Calu3 (cell line): ENCODE measurements at regions not wholly inside any gene's neighbourhood (a gene's known extent, or its start where the extent isn't known, plus 50 kb on each side); places are given as distances from the start of the nearest gene placed in this dataset.

Experiments used
- BruUV-seq: library from RNA; stranded (reverse); fragments of 400-500 nt; replicated peaks from 2 replicates; lab custom pipeline; 2021; lab: Mats Ljungman, UMichigan
- CTCF ChIA-PET: fragments of 300-600 bp; sonication (Branson Sonifier 250); formaldehyde crosslinking; loops from one replicate; lab custom pipeline; 2022; ENCODE audit warnings: antibody characterized with exemption; lab: Charles Lee
- DNase-seq: peaks from one replicate; pipeline ENCODE4 v3.0.0; 2022
- H3K27ac Mint-ChIP-seq: one replicate; pipeline ENCODE4 v1.8.0; 2022; ENCODE audit warnings: mixed read lengths; ENCODE audit not compliant: unreplicated experiment
- H3K27me3 Mint-ChIP-seq: one replicate; pipeline ENCODE4 v1.8.0; 2022; ENCODE audit warnings: mixed read lengths; ENCODE audit not compliant: unreplicated experiment
- H3K36me3 Mint-ChIP-seq: one replicate; pipeline ENCODE4 v1.8.0; 2022; ENCODE audit warnings: mild to moderate bottlenecking, moderate library complexity, mixed read lengths; ENCODE audit not compliant: insufficient read depth, unreplicated experiment
- H3K4me1 Mint-ChIP-seq: one replicate; pipeline ENCODE4 v1.8.0; 2022; ENCODE audit warnings: mild to moderate bottlenecking, low read depth, mixed read lengths; ENCODE audit not compliant: unreplicated experiment
- H3K4me3 Mint-ChIP-seq: one replicate; pipeline ENCODE4 v1.8.0; 2022; ENCODE audit warnings: mild to moderate bottlenecking, low read depth, moderate library complexity, mixed read lengths; ENCODE audit not compliant: unreplicated experiment
- H3K9me3 Mint-ChIP-seq: one replicate; pipeline ENCODE4 v1.8.0; 2022; ENCODE audit warnings: low read depth, mixed read lengths; ENCODE audit not compliant: unreplicated experiment
- CTCF ChIP-seq: fragments of 200-600 bp; IDR thresholded peaks from one replicate; pipeline ENCODE4 v1.8.0; 2022; ENCODE audit warnings: antibody characterized with exemption; ENCODE audit not compliant: unreplicated experiment
- intact Hi-C: fragments of 100-400 bp; cut with micrococcal nuclease; formaldehyde crosslinking; loops from one replicate; pipeline ENCODE4 v1.10.0; 2022; ENCODE audit not compliant: unreplicated experiment

- Mint-ChIP-seq H3K36me3 (no peaks in the 10 kb centered on the region), H3K27ac (no peak overlapping the region), H3K4me1 (no peaks in the 10 kb centered on the region), H3K9me3 (peaks cover 3% of the 10 kb centered on the region), H3K4me3 (no peak overlapping the region), H3K27me3 (peaks cover 71% of the 10 kb centered on the region)
- CTCF ChIA-PET: interaction anchor here (0.5 to 1.6 kb wide), 2 partner anchors 9 to 551 kb away, joined by 3 to 4 read pairs; no protein-coding TSS in a partner anchor
- no peak for DNase-seq
- no TSS peak for BruUV-seq
- intact Hi-C loops: no loop called here
- no peak for TF ChIP-seq CTCF
These were observed 158.9 kb upstream of the ADCY1 start for GRCh38 chr7:45415265-45415664.

- no TSS peak for BruUV-seq
- CTCF ChIA-PET: no interaction called here
- Mint-ChIP-seq H3K9me3 (no peaks in the 10 kb centered on the region), H3K27ac (no peak overlapping the region), H3K4me1 (no peaks in the 10 kb centered on the region), H3K36me3 (no peaks in the 10 kb centered on the region), H3K4me3 (no peak overlapping the region), H3K27me3 (peaks cover 73% of the 10 kb centered on the region)
- DNase-seq: no peak
- no peak for TF ChIP-seq CTCF
- intact Hi-C loops: no loop called here
These were observed 157.3 kb upstream of the ADCY1 start for GRCh38 chr7:45416846-45417245.

GRCh38 chr7:45417268-45417667 lies 156.9 kb upstream of the ADCY1 start:
- peaks cover 77% of the 10 kb centered on the region for H3K27me3 Mint-ChIP-seq
- H3K36me3 Mint-ChIP-seq: no peaks in the 10 kb centered on the region
- no peak overlapping the region for H3K27ac Mint-ChIP-seq
- CTCF ChIA-PET: no interaction called here
- DNase-seq: no peak
- no TSS peak for BruUV-seq
- no peak overlapping the region for H3K4me3 Mint-ChIP-seq
- TF ChIP-seq CTCF: no peak
- no peaks in the 10 kb centered on the region for H3K4me1 Mint-ChIP-seq
- intact Hi-C loops: no loop called here
- H3K9me3 Mint-ChIP-seq: no peaks in the 10 kb centered on the region

- Mint-ChIP-seq H3K27me3 (peaks cover 81% of the 10 kb centered on the region), H3K9me3 (no peaks in the 10 kb centered on the region), H3K36me3 (no peaks in the 10 kb centered on the region), H3K4me1 (no peaks in the 10 kb centered on the region), H3K27ac (no peak overlapping the region), H3K4me3 (no peak overlapping the region)
- DNase-seq: no peak
- TF ChIP-seq CTCF: no peak
- CTCF ChIA-PET: no interaction called here
- intact Hi-C loops: no loop called here
- BruUV-seq: no TSS peak
These were observed 156.4 kb upstream of the ADCY1 start for GRCh38 chr7:45417735-45418134.
